Fibroblast of mammary gland (primary cell): ENCODE measurements at regions not wholly inside any gene's neighbourhood (a gene's known extent, or its start where the extent isn't known, plus 50 kb on each side); places are given as distances from the start of the nearest gene placed in this dataset.
A peak's percentile ranks its signal among the peaks of the same experiment; 100 is the strongest.

ENCODE experiments used
- DNase-seq: peaks from one replicate; pipeline ENCODE4 v3.0.0-alpha.2; 2010; ENCODE audit warnings: low read depth
- H3K4me3 ChIP-seq: 2 replicates; pipeline ENCODE4 v1.5.1; 2011; ENCODE audit warnings: low read depth, mild to moderate bottlenecking, low read length, moderate library complexity; ENCODE audit not compliant: control insufficient read depth
- CTCF ChIP-seq: conservative IDR thresholded peaks from 2 replicates; pipeline ENCODE4 v1.5.1; 2011; ENCODE audit warnings: low read depth, low read length, inconsistent platforms; ENCODE audit not compliant: control insufficient read depth, insufficient read depth

- no peak for TF ChIP-seq CTCF
- peak; percentile 26 for DNase-seq
Measured at GRCh38 chr5:98656125-98656795, 117.2 kb upstream of the RGMB start.

GRCh38 chr5:98656796-98657195 is 116.7 kb upstream of the RGMB start:
- DNase-seq, result no peak
- H3K4me3 ChIP-seq, result no peak overlapping the region
- no peak for TF ChIP-seq CTCF

More at GRCh38 chr5:98656125-98656795, 117.2 kb upstream of the RGMB start:
- H3K4me3 ChIP-seq, result no peak overlapping the region

- no peak overlapping the region for H3K4me3 ChIP-seq
- DNase-seq, result no peak
- TF ChIP-seq CTCF, result no peak
Measured at GRCh38 chr5:98657559-98657958, 115.9 kb upstream of the RGMB start.

GRCh38 chr5:98663521-98663920 is 109.9 kb upstream of the RGMB start:
- no peak for TF ChIP-seq CTCF
- H3K4me3 ChIP-seq, result no peak overlapping the region
- no peak for DNase-seq

- TF ChIP-seq CTCF, result no peak
- H3K4me3 ChIP-seq, result no peak overlapping the region
- no peak for DNase-seq
Measured at GRCh38 chr5:98664736-98665135, 108.7 kb upstream of the RGMB start.

GRCh38 chr5:98679963-98680362 is 93.5 kb upstream of the RGMB start:
- TF ChIP-seq CTCF, result no peak
- peak; percentile 67 for DNase-seq
- no peak overlapping the region for H3K4me3 ChIP-seq

- no peak overlapping the region for H3K4me3 ChIP-seq
- no peak for TF ChIP-seq CTCF
- DNase-seq, result no peak
Measured at GRCh38 chr5:98690002-98690401, 83.5 kb upstream of the RGMB start.
